ENCODE measurements at regions not wholly inside any gene's neighbourhood (a gene's known extent, or its start where the extent isn't known, plus 50 kb on each side); places are given as distances from the start of the nearest gene placed in this dataset.

GRCh38 chr5:8136271-8136670 is 267.3 kb downstream of the MTRR start:
- no peaks in the 10 kb centered on the region for H3K79me2 ChIP-seq (ENCODE audit: insufficient read depth, low read length)
- H3K9me2 ChIP-seq (replicated peaks; ENCODE audit: insufficient read depth, low read length): no peaks in the 10 kb centered on the region
- H3K9me3 ChIP-seq (ENCODE audit: insufficient read depth, low read length): no peaks in the 10 kb centered on the region
- no peak overlapping the region for H3K9ac ChIP-seq (ENCODE audit: low read length)
- H3K4me2 ChIP-seq (ENCODE audit: low read depth, low read length, poor library complexity, severe bottlenecking): no peak overlapping the region
- H3K36me3 ChIP-seq (ENCODE audit: low read length): no peaks in the 10 kb centered on the region
- H3F3A ChIP-seq (ENCODE audit: insufficient read depth): no peaks in the 10 kb centered on the region
- TF ChIP-seq EZH2phosphoT487 (conservative IDR thresholded peaks at IDR 0.05; ENCODE audit: low read length): no peak
- no peak for TF ChIP-seq CTCF (IDR thresholded peaks at IDR 0.05; ENCODE audit: insufficient read depth, low read length, poor library complexity, severe bottlenecking)
- no peak overlapping the region for H3K27ac ChIP-seq (ENCODE audit: low read depth, low read length)
- no peak overlapping the region for H2AFZ ChIP-seq (ENCODE audit: low read depth, low read length, severe bottlenecking)
- H3K4me3 ChIP-seq (ENCODE audit: insufficient read depth, low read length, poor library complexity, severe bottlenecking): no peak overlapping the region
- H4K20me1 ChIP-seq (ENCODE audit: low read depth, low read length): no peaks in the 10 kb centered on the region
- no peaks in the 10 kb centered on the region for H3K27me3 ChIP-seq (ENCODE audit: low read length)

GRCh38 chr5:8137941-8138550 is 269.1 kb downstream of the MTRR start:
- Histone ChIP-seq H3K4me2 (ENCODE audit: low read depth, low read length, poor library complexity, severe bottlenecking) (no peak overlapping the region), H2AFZ (ENCODE audit: low read depth, low read length, severe bottlenecking) (no peak overlapping the region), H3K9ac (ENCODE audit: low read length) (no peak overlapping the region), H3K9me2 (replicated peaks; ENCODE audit: insufficient read depth, low read length) (no peaks in the 10 kb centered on the region), H3K27me3 (ENCODE audit: low read length) (no peaks in the 10 kb centered on the region), H3F3A (ENCODE audit: insufficient read depth) (no peaks in the 10 kb centered on the region), H3K4me3 (ENCODE audit: insufficient read depth, low read length, poor library complexity, severe bottlenecking) (no peak overlapping the region), H3K79me2 (ENCODE audit: insufficient read depth, low read length) (no peaks in the 10 kb centered on the region), H3K27ac (ENCODE audit: low read depth, low read length) (no peak overlapping the region), H3K36me3 (ENCODE audit: low read length) (no peaks in the 10 kb centered on the region), H4K20me1 (ENCODE audit: low read depth, low read length) (no peaks in the 10 kb centered on the region), H3K9me3 (ENCODE audit: insufficient read depth, low read length) (no peaks in the 10 kb centered on the region)
- no peak for TF ChIP-seq CTCF (IDR thresholded peaks at IDR 0.05; ENCODE audit: insufficient read depth, low read length, poor library complexity, severe bottlenecking)
- no peak for TF ChIP-seq EZH2phosphoT487 (conservative IDR thresholded peaks at IDR 0.05; ENCODE audit: low read length)

- H2AFZ ChIP-seq (ENCODE audit: low read depth, low read length, severe bottlenecking): no peak overlapping the region
- H3K27ac ChIP-seq (ENCODE audit: low read depth, low read length): no peak overlapping the region
- no peaks in the 10 kb centered on the region for H3K27me3 ChIP-seq (ENCODE audit: low read length)
- no peaks in the 10 kb centered on the region for H3K9me3 ChIP-seq (ENCODE audit: insufficient read depth, low read length)
- H4K20me1 ChIP-seq (ENCODE audit: low read depth, low read length): no peaks in the 10 kb centered on the region
- no peak for TF ChIP-seq CTCF (IDR thresholded peaks at IDR 0.05; ENCODE audit: insufficient read depth, low read length, poor library complexity, severe bottlenecking)
- TF ChIP-seq EZH2phosphoT487 (conservative IDR thresholded peaks at IDR 0.05; ENCODE audit: low read length): no peak
- H3K79me2 ChIP-seq (ENCODE audit: insufficient read depth, low read length): no peaks in the 10 kb centered on the region
- no peaks in the 10 kb centered on the region for H3F3A ChIP-seq (ENCODE audit: insufficient read depth)
- no peaks in the 10 kb centered on the region for H3K9me2 ChIP-seq (replicated peaks; ENCODE audit: insufficient read depth, low read length)
- H3K9ac ChIP-seq (ENCODE audit: low read length): no peak overlapping the region
- H3K36me3 ChIP-seq (ENCODE audit: low read length): no peaks in the 10 kb centered on the region
- H3K4me3 ChIP-seq (ENCODE audit: insufficient read depth, low read length, poor library complexity, severe bottlenecking): no peak overlapping the region
- no peak overlapping the region for H3K4me2 ChIP-seq (ENCODE audit: low read depth, low read length, poor library complexity, severe bottlenecking)
Observed at GRCh38 chr5:8138884-8139283, 269.9 kb downstream of the MTRR start.
